KMS-11 (cell line): ENCODE measurements at regions not wholly inside any gene's neighbourhood (a gene's known extent, or its start where the extent isn't known, plus 50 kb on each side); places are given as distances from the start of the nearest gene placed in this dataset.

Experiments used
- H2AFZ ChIP-seq: fragments of 200-600 bp; sonication (generic); 2 replicates; pipeline ENCODE4 v1.6.1; 2016; ENCODE audit warnings: antibody characterized with exemption, mixed run types, low read depth
- H3K27ac ChIP-seq: fragments of 200-600 bp; sonication (generic); 2 replicates; pipeline ENCODE4 v1.6.1; 2016; ENCODE audit warnings: mild to moderate bottlenecking, mixed run types
- H3K27me3 ChIP-seq: fragments of 200-600 bp; sonication (generic); 2 replicates; pipeline ENCODE4 v1.6.1; 2017; ENCODE audit warnings: mild to moderate bottlenecking, low read depth, mixed run types, moderate library complexity; ENCODE audit not compliant: insufficient read depth
- H3K36me3 ChIP-seq: fragments of 200-600 bp; sonication (generic); 2 replicates; pipeline ENCODE4 v1.6.1; 2017; ENCODE audit warnings: mild to moderate bottlenecking, mixed run types; ENCODE audit not compliant: insufficient read depth
- H3K4me1 ChIP-seq: fragments of 200-600 bp; sonication (generic); 2 replicates; pipeline ENCODE4 v1.6.1; 2016; ENCODE audit warnings: mild to moderate bottlenecking, low read depth, mixed run types; ENCODE audit not compliant: poor library complexity, severe bottlenecking
- H3K4me2 ChIP-seq: fragments of 200-600 bp; sonication (generic); 2 replicates; pipeline ENCODE4 v1.7.0; 2016; ENCODE audit warnings: mild to moderate bottlenecking, mixed run types
- H3K4me3 ChIP-seq: fragments of 200-600 bp; sonication (generic); IDR thresholded peaks from 2 replicates; pipeline ENCODE4 v1.6.1; 2017; ENCODE audit warnings: low read depth, low read length, mixed read lengths; ENCODE audit not compliant: insufficient read depth
- H3K79me2 ChIP-seq: fragments of 200-600 bp; sonication (generic); 2 replicates; pipeline ENCODE4 v1.6.1; 2016; ENCODE audit warnings: low read depth, mixed run types; ENCODE audit not compliant: insufficient read depth
- H3K9ac ChIP-seq: fragments of 200-600 bp; sonication (generic); 2 replicates; pipeline ENCODE4 v1.6.1; 2016; ENCODE audit warnings: mild to moderate bottlenecking, mixed run types
- H4K20me1 ChIP-seq: fragments of 200-600 bp; sonication (generic); 2 replicates; pipeline ENCODE4 v1.6.1; 2016; ENCODE audit warnings: mild to moderate bottlenecking, mixed run types; ENCODE audit not compliant: insufficient read depth
- TF ChIP-seq, protein P1 (sequence below): fragments of 200-600 bp; sonication (generic); conservative IDR thresholded peaks from 2 replicates; pipeline ENCODE4 v1.6.1; 2017; ENCODE audit warnings: low read depth, mild to moderate bottlenecking, antibody characterized with exemption, low read length, moderate library complexity, mixed read lengths

DNA sequence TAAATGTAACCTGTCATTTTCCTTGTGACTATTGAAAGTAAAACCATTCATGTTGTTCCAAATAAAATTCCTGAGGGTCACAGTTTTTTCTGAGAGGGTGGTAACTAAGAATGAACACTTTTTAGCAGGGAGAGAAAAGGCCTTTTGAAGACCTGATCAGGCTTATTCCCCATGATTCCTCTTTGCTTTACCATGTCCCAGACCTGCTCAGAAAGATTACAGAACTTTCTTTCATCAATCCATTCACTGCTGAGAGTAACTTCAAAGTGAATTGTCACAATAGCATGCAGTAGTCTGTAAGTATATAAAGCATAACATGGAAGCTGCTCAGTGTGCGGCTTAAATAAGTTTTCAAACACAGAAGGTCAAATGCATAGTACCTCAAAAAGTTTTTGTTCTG lies 201.5 kb upstream of the COL11A1 start:
- no peak overlapping the region for H3K4me3 ChIP-seq
- no peaks in the 10 kb centered on the region for H3K4me1 ChIP-seq
- no peaks in the 10 kb centered on the region for H3K36me3 ChIP-seq
- H3K27ac ChIP-seq = no peak overlapping the region
- TF ChIP-seq, protein P1, sequence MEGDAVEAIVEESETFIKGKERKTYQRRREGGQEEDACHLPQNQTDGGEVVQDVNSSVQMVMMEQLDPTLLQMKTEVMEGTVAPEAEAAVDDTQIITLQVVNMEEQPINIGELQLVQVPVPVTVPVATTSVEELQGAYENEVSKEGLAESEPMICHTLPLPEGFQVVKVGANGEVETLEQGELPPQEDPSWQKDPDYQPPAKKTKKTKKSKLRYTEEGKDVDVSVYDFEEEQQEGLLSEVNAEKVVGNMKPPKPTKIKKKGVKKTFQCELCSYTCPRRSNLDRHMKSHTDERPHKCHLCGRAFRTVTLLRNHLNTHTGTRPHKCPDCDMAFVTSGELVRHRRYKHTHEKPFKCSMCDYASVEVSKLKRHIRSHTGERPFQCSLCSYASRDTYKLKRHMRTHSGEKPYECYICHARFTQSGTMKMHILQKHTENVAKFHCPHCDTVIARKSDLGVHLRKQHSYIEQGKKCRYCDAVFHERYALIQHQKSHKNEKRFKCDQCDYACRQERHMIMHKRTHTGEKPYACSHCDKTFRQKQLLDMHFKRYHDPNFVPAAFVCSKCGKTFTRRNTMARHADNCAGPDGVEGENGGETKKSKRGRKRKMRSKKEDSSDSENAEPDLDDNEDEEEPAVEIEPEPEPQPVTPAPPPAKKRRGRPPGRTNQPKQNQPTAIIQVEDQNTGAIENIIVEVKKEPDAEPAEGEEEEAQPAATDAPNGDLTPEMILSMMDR = no peak
- H3K9ac ChIP-seq = no peak overlapping the region
- no peak overlapping the region for H2AFZ ChIP-seq
- no peaks in the 10 kb centered on the region for H4K20me1 ChIP-seq
- H3K4me2 ChIP-seq = no peak overlapping the region
- no peaks in the 10 kb centered on the region for H3K79me2 ChIP-seq
- no peaks in the 10 kb centered on the region for H3K27me3 ChIP-seq

DNA sequence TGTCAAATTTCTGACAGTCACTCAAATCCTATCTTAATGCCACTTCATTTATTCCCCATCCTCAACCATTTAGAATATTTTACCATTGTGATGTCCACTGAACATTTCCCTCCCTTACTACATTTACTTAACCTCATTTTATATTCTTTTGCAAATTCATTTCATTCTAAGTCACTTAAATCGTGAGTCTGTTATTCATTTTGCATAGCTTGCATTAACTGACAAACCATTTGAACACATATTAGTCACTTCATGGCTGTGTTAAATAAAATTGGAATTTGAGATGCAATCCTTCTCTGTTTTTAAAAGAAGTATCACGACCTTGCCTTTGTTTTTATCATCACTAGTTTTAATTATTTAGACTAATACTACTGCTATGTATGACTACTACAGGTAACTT lies 199.4 kb upstream of the COL11A1 start:
- Histone ChIP-seq H3K4me1 (no peaks in the 10 kb centered on the region), H3K36me3 (no peaks in the 10 kb centered on the region), H3K4me3 (no peak overlapping the region), H3K27me3 (no peaks in the 10 kb centered on the region), H3K9ac (no peak overlapping the region), H3K4me2 (no peak overlapping the region), H2AFZ (no peak overlapping the region), H3K79me2 (no peaks in the 10 kb centered on the region), H4K20me1 (no peaks in the 10 kb centered on the region), H3K27ac (no peak overlapping the region)
- TF ChIP-seq, protein P1 = no peak

DNA sequence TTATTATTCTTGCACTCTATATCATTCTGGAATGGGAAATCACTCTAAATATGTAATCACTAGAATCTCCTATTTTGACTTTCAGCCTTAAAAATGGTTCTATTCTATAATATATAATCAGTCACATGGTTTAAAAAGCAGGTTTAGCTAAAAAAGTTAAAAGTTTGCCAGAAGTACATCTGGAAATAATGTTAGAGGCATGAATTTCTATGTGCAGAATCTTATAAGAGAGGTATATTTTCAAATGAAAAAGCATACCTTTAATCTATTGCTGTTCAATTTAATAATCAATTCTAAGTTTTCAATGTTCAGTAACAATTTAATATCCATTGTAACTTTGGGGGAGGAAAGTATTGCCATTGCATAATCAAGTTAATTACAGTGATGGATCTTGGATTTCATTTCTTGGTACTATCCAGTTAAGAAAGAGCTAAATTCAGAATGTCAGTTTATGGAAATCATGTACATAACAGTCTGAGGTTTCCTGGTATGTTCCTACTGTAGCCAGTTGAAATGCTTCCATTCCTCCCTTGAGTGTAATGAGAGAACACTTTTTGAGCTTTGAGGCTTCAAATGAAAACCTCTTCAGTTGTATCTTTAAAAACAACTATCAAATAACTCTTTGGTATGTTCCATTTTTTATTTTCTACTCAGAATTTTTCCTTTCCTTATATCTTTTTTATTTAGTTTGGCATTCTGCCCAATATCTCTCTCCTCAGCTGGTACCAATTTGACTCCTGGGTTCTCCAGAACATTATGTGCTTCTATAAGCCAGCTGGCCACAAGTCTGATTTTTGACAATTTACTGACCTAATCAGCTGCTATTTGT lies 175.7 kb upstream of the COL11A1 start:
- TF ChIP-seq, protein P1 = no peak
- H3K4me3 ChIP-seq = no peak overlapping the region
- no peaks in the 10 kb centered on the region for H4K20me1 ChIP-seq
- no peaks in the 10 kb centered on the region for H3K4me1 ChIP-seq
- H2AFZ ChIP-seq = no peak overlapping the region
- H3K27me3 ChIP-seq = no peaks in the 10 kb centered on the region
- H3K27ac ChIP-seq = no peak overlapping the region
- no peaks in the 10 kb centered on the region for H3K36me3 ChIP-seq
- H3K9ac ChIP-seq = no peak overlapping the region
- no peak overlapping the region for H3K4me2 ChIP-seq
- H3K79me2 ChIP-seq = no peaks in the 10 kb centered on the region

DNA sequence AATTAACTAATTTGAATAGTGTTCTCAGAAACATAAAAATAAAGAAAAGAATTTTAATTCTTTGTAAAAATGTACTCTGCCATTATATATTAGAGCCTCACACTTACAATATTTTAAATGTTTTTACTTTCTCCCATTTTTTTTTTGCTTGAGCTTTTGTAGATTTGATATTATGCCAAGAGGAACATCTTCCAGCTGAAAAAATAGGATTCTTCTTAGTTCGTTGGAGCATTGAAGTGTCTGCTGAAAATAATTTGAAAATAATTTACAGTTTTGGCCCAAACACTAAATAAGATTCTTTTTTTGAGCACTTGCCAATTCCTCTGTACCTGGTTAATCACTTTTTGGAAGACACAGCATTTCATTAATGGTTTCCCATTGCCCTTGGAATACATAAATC lies 175.0 kb upstream of the COL11A1 start:
- H3K4me3 ChIP-seq = no peak overlapping the region
- TF ChIP-seq, protein P1 = no peak
- no peaks in the 10 kb centered on the region for H3K36me3 ChIP-seq
- no peaks in the 10 kb centered on the region for H4K20me1 ChIP-seq
- H3K4me2 ChIP-seq = no peak overlapping the region
- H2AFZ ChIP-seq = no peak overlapping the region
- H3K4me1 ChIP-seq = no peaks in the 10 kb centered on the region
- no peak overlapping the region for H3K27ac ChIP-seq
- no peak overlapping the region for H3K9ac ChIP-seq
- no peaks in the 10 kb centered on the region for H3K79me2 ChIP-seq
- no peaks in the 10 kb centered on the region for H3K27me3 ChIP-seq
